Hepatic stellate cell (primary cell): ENCODE measurements at regions not wholly inside any gene's neighbourhood (a gene's known extent, or its start where the extent isn't known, plus 50 kb on each side); places are given as distances from the start of the nearest gene placed in this dataset.

Source experiments
- DNase-seq: peaks from one replicate; pipeline ENCODE4 v3.0.0; 2011; ENCODE audit warnings: low spot score

DNA sequence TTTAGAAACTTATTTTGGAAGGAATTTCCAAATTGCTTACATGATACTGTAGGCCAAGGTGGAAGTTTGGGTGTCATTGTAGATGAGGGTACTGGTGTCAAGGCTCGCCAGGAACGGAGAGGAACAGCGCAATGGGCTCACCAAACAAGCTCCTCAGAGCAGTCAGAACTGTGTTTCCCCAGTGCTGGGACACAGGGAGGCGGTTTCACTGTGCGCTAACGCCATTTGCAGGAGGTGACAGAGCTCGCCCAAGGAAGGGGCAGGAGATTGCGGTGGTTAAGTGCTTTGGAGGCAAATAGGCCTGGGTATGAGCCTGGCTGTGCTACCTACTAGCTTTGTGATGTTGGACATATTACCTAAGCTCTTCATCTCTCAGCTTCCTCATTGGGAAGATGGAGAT is 57.3 kb downstream of the HHEX start:
- DNase-seq = no peak

DNA sequence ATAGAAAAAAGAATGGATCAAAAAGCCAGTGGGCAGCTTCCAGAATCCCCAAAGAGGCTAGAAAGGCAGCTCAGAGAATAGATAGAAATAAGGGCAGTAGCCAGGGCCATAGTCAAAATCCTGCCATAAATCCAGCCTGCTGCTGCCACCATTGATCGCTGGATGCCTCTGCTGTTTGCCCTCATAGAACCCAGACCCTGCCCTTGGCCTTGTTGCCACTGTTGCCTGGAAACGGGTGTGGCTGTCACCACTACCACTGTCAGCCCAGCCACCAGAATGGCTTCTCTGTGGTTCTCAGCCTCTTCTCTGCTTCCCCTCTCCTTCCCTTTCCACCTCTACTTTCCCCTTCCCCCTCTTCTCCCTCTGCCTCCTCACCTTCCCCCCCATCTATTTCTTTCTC is 57.8 kb downstream of the HHEX start:
- no peak for DNase-seq

DNA sequence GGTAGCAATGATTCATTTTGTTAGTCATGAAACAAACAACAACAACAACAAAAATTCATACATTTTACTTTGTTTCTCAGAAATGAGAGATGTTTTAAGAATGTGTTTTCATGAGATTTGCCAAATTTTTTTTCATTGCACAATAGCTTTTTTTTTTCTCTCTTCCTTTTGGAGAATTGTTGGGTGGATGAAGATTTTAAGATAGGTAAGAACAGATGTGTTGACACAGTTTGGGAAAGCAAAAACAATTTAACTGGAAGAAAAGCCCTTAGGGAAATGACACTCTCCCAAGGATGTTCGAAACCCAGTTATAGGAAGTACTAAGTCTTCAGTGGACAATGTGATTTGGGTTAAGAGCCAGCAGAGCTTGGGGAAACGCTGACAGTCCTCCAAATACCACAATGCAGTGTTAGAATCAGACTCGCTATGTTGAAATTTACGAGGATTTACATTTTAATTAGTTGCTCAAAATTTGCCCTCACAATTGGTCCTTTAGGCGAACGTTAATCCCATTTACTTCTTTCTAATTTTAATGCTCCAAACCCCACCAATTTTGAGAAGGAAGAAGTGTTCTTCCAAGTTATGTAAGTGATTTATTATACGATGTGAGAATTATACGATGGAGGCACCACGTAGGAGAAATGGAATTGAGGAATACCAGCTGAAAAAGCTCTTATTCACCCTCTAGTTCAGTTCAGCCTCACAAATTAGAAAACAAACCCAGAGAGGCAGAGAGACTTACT is 61.2 kb downstream of the HHEX start:
- no peak for DNase-seq

DNA sequence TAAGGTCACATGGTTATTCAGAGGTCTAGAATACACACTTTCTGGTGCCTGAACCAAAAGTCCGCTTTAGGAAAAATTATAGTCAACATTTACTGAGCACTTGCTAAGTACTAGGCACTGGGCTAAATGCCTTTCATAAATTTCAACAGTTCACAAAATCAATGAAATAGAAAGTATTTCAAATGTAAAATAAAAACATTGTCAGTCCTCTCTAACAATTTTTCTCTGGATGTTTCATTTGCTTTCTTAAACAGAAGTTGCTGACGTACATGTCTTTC is 61.7 kb downstream of the HHEX start:
- no peak for DNase-seq

DNA sequence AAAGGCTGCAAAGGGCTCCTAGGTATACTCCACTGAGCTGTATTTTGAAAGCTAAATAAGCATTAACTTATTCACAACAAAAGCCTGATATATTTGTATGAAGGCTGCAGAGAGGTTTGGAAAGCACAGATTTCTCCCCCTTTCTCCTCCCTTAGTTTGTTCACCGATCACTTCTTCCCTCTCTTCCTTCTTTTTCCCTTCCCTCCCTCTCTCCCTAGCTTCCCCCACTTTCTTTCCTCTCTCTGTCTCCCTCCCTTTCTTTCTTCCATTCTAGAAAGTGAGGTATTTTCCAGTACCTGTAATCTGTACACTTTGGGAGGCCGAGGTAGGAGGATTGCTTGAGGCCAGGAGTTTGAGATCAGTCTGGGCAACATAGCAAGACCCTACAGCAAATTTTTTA is 62.1 kb downstream of the HHEX start:
- no peak for DNase-seq

DNA sequence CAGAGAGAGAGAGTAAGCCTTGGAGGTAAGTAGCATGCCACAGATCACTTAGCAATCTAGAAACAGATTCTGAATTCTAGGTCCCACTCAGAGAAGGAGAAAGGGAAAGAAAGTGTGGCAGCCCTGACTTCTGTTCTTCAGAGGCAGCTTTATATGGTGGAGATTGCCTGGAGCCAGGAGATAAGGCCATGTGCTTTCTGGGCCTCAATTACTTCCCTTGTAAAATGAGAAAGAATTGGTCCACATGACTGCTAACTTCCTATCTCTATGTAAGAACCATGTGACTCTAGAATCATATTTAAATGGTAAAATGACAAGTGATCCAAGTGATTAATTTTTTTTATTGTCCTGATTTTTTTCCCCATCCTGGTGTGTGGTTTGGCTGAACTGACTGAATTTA is 64.1 kb downstream of the HHEX start:
- no peak for DNase-seq

DNA sequence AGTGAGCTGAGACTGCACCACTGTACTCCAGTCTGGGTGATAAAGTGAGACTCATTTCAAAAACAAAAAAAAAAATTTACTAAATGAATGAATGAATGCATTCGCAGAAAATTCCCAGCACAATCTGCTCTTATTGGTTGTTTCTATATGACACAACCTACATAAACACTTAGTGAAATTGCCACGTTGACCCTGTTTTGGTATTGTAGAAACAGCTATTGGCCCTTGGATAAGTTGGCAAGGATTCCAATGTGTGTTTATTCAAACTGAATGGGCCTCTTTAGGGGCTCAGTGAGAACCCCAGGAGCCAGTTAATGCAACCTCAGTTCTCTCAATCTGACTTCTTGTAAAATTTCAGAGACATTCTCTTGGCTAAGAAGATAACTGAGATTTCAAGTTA is 66.0 kb downstream of the HHEX start:
- DNase-seq = no peak

DNA sequence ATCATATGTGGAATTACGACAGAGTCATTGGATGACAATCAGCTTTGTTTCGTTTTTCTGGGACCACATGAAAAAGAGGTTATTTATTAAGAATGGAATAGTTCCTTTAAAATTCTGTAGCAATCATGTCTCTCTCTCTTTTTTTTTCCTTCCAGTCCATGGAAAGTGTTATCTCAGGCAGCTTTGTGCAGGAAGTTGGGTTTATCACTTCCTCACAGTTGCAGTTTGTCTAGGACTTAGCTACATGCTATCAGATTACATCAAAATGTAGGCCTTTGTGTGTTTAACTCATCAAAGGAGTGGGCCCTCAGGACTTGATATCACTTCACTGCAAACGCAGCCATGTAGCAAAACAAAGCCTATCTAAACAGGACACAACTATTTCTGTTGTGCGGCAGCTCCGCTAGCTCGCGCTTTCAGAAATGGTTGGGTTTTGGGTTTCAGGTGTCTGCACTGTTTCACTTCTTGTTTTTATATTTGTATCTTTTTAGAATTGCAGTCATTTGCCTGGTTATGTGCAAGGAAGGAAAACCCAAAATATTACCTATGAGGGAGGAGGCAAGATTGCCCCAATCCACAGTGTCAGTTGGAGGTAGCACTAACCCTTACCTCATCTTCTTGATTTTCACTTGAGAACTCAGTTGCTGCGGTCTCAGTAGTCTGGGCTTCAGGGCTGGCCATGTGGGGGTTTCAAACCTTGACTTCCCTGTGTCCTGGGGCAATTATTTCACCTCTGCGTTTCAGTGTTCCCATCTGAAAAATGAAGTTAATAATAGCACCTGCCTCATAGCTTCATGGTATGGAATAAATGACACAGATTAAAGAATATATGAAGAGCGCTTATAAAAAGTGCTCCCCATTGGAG is 66.7 kb downstream of the HHEX start:
- no peak for DNase-seq

DNA sequence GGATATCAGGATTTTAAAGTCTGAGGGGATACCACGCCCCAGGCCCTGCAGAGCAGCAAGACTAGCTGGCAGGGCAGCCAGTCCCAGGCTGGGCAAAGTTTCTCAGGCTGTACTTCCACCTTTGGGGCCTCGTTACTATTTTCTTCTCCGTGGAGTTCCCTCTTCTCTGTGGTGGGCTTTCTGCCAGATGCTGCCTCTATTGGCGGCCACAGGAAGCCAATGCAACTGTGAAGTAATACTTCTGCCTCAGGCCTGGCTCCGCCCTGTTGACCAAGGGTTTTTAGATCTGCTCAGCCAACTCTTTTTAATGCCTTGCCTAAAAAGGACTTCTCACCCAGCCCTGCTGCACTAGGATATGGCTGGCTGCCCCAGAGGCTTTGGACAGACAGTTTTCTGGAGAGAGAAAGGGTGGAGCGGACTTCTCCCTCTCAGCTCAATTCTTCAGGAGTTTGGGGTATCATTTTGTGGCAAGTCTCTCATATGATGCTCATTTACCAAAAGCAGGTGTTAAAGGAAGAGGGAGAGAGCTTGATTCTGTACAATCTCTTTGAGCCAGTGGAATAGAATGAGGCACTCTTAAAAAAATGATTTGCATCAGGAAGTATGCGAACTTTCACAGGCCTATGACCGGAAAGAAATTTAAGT is 67.4 kb downstream of the HHEX start:
- DNase-seq = peak; percentile 65

DNA sequence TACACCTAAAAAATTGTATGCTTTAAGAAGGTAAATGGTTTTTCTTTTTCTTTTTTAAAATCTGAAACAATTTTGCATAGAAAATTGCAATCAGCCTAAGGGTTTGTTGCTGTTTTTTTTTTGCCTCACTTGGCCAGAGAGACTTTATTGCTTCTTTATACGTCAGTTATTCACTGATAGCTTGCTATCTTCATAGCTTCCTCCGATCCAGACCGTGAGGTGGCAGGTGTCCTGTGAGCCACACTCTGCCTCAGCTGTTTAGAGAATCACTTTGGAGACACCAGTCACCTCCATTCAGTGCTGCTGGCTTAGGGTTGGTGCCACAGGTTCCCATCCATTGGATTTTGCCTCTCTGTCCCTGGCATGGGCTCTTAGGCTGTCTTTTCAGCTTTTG is 68.0 kb downstream of the HHEX start:
- no peak for DNase-seq

DNA sequence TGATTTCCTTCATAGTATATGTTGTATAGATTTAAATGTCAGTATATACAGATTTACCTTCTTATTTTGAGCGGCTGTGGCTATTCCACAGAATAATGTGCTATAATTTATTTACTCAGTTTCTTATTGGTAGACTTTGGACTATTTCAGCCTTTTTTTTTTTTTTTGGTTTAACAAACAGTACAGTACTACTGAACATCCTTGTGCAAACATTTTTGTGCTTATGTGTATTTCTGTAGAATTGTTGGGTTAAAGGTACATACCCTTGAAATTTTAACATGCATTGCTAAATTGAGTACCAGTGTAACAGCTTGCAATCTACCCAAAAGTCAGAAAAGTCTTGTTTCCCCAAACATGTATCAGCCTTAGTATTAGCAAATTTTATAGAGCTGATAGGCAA is 68.8 kb downstream of the HHEX start:
- DNase-seq = no peak

DNA sequence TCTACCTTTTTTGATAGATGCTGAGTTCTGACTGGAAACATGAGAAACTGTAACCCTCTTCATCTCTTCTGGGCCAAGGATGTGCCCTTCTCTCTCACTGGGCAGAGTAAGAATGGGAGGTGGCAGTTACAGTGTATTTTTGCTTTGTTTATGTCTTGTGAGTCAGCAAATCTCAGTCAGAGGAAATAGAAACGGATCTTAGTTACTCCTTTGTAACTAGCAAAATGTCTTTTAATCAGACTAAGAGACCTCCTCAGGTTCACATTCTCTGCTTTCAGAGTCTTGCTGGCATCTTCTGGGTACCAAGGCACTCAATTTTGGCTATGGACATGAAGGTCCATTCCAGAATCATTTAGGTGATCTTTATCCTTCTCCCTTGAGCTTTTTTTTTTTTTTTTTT is 70.9 kb downstream of the HHEX start:
- DNase-seq = peak; percentile 41

DNA sequence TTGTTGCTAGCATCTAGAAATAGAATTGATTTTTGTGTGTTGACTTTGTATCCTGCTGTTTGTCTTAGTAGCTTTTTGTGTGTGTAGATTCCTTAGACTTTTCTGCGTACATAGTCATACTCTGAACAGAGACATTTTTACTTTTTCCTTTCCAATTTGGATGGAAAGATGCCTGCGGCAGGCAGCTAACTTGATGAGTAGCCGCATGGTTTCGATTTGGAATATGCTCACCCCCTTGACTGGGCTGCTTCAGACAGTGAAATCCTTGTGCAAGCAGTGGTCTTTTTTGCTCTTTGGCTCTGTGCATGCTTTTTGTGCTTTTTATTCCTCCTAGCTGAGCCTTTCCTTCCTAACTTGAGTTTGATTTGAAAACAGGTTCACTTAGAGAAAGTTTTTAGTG is 71.8 kb downstream of the HHEX start:
- no peak for DNase-seq

DNA sequence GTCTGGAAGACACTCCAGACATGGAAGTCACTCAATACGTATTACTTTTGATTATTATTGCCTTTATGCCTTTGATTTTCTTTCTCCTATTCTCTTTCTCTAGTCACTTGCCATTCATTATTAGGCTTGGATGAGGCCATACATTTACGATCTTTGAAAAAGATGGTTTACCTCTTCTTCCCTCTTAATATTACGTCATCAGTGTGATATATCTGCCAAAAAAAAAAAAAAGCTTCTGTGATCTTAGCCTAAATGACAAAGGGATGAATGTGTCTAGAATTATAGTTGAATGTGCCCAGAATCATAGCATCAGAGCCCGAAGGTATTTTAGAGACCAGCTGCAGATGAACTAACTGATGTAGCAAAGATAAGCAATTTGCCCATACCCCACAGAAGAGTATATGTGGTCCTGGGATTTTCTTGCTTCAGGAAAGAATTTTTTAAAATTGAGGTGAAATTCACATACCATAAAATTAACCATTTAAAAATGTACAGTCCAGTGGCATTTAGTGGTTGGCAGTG is 73.9 kb downstream of the HHEX start:
- no peak for DNase-seq

DNA sequence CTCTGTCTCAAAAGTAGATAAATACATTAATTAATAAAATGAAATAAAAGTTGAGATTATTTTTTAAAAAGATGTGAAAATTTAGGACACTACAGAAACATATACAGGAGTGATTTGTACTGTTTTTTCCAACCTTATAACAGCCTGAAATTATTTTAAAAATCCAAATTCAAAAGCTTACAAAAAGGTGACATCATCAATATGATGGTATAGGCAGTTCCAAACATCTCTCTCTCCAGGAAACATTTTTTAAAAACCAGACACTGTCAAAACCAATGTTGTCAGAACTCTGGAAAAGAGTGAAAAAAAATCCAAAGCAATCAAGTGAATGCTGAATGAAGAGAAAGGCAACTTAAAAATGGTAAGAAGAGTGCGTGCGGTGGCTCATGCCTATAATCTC is 76.7 kb downstream of the HHEX start:
- no peak for DNase-seq

DNA sequence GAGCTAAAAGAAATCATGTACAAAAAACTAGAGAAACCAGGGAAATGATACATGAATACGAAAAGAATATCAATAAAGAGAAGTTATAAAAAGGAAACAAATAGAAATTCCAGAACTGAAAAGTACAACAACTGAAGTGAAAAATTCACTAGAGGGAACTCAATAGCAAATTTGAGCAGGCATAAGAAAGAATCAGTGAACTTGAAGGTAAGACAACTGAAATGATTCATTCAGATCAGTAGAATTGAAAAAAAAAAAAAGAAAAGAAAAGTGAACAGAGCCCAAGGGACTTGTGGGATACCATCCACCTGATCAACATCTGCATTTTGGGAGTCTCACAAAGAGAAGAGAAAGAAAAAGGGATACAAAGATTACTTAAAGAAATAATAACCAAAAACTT is 78.3 kb downstream of the HHEX start:
- DNase-seq = no peak

DNA sequence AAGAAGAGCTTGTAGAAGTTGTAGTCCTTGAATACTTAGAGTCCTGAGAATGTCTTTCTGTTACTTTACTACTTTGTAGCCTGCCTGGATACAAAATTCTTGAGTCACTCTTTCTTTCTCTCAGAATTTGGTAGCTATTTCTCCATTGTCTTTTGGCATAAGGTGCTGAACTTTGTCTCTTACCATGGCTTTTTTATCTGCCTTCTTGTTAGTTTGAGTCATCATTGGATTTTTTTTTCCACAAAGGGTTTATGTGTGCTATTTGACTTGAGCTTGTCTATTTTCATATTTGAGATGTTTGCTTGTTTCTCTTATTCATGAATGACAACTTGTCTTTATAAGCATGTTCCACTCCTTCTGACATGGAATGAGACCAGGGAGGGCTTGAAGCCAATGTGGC is 74.5 kb upstream of the EXOC6 start:
- DNase-seq = no peak

DNA sequence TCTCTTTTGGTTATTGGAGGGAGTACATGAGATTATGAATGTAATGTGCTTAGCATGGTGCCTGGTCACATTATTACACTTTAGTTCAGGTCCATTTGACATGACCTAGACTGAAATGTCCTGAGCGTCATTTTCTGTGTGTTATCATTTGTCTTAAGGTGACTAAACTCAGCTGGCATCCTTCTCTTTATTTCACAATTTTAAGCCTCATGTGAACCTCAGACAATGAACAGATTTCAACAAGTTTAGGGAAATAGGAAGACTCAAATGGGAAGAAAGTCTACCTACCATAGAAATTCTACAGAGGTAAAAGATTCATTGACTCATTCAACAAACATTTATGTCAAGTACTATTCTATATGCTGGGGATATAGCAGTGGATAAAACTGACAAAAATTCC is 70.2 kb upstream of the EXOC6 start:
- no peak for DNase-seq

DNA sequence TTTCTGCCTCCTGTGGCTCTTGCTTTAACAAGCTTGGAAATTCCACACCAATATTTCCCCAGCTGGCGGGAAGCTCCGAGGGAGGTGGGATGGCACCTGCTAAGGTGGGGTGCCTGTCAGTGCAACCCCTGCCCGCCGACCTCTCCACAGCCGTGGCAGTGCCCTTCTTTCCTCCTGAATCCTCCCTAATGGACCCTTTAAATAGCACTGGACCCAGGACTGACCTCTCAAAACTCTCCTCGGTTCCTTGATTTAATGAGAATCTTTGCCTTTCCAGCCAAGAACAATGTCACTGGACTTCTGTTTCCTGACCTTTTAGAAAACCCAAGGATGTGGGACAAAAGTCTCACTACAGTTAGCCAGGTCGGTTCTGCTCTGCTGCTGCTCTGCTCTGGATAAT is 63.2 kb upstream of the EXOC6 start:
- no peak for DNase-seq

DNA sequence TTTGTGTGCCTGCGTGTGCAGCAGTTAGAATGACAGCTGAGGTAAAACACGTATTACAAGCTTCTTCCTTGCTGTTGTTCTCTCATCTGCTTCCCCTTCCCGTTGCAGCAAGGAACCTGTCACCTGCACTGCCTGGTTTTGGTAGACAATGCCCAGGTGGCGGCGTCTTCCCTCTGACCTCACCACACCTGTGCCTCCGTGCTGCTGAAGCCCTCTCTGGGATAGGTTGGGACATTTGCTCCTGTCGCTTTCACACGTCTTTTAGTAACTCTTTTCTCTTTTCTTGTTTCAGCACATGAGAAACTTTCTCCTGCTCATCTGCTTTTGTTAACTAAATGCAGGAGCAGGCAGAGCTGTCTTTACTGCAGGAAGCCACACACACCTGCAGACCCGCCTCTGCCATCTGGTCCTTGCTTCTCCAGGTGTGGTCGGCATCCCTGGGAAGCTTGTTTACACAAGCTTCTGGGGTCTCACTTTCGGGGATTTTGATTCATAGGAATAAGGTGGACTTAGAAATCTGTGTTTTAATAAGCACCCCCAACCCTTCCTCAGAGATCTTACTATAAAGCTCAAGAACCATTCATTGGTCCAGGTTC is 60.7 kb upstream of the EXOC6 start:
- no peak for DNase-seq

DNA sequence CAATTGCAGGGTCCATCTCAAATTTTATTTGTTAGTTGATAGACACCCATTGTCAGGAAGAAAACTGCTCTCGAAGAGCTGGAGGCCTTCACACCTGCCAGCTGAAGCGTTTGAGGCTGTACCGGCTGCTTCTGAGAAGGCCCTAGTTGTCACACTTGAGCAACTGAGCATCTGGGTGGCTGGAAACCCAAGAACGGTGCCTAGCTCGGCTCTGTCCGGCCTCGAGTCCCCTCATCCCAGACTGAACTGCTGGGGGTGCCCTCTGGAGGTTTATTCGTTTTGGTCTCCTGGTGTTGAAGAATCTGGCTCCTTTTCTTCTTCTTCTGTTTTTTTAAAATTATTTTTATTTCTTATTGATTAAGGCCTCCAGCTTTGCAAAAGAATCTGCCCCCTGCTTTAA is 59.3 kb upstream of the EXOC6 start:
- no peak for DNase-seq

DNA sequence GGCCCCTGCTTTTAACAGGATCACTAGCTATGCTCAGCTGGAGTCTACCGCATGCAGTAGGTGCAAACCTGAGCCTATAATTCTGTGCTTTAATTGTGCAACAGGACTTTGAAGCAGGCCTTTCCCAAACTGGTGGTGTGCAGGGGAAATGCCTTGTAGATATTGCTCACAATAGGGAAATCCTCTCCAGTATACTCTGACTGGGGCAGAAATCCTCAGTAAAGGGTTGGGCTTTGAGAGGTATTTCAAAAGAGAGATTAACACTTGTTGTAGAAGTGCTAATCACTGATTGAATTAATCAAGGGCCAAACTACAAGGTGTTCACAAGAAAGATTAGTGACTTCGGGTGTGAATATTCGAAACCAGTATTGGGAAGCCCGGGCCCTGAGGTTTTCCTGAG is 58.5 kb upstream of the EXOC6 start:
- no peak for DNase-seq

DNA sequence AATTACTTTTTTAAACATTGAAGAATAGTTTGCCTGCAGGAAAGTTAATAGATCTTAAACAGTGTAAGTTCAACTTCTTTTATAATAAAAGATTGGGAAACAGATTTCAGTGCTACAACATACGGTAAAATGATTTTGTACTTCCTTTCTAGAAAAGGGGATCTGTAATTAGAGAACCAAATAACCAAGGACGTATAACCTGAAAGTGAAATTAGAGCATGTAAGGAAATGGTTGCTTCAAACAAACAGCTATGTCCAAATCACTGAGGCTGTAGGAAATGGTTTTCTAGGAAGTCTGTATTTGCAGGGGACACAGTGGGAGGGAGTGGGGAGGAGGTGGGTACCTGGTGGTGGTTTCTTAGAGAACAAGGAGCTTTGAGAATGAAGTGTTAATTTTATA is 57.9 kb upstream of the EXOC6 start:
- DNase-seq = no peak
